GM18909 (cell line): ENCODE measurements at regions not wholly inside any gene's neighbourhood (a gene's known extent, or its start where the extent isn't known, plus 50 kb on each side); places are given as distances from the start of the nearest gene placed in this dataset.

ENCODE experiments used
- ATAC-seq: cut with Tn5 transposase; IDR thresholded peaks from one replicate; pipeline ENCODE4 v1.9.1; 2021; ENCODE audit warnings: mild to moderate bottlenecking; ENCODE audit not compliant: unreplicated experiment, poor library complexity

GRCh38 chr19:31955061-31955460 is 390.3 kb upstream of the ZNF507 start:
- no peak for ATAC-seq

DNA sequence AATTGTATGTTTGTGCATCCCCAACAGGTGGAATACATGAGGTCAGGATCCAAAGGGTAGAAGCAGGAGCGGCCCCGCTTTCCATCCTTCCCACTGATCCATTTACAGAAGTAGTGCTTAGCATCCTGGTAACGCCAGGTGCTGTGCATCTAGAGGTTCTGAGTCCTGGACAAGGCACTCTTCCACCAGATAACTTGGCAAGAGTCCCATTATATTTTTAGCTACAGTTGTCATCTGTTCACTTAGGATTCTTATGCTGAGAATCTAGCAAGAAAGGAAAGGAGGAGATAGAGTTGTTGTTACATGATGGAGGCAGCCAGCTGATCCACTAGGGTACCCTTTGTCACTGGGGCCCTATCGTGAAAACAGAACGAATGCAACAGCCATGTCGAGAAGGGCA is 389.5 kb upstream of the ZNF507 start:
- no peak for ATAC-seq

DNA sequence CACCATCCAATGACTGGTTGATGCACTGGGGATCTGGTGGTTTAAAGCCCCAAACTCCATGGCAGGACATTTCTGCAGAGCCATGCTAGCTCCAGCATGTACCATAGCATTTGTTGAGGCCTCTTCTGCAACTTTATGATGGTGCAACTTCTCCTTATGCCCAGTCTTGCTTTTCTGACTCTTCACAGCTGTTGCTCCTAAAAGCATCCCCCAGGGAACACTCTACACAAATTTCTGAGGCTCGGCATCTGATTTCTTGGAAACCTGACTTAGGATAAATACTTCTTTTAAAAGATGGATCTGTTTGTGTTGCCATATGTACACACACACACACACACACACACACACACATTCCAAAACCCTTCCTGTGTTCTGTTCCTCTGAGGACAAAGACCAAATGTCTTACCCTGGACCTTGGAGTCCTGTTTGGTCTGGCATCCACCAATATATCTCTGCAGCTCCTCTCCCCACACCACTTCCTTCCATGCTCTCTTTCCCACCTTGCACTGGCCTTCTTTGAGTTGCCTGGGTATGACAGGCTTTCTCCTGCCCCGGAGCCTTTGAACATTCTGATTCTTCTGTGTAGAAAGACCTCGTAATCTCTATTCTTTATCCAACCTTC is 388.5 kb upstream of the ZNF507 start:
- ATAC-seq = no peak

- no peak for ATAC-seq
These were observed 387.7 kb upstream of the ZNF507 start for GRCh38 chr19:31957711-31958110.

GRCh38 chr19:31959527-31960018 is 385.8 kb upstream of the ZNF507 start:
- ATAC-seq = no peak

DNA sequence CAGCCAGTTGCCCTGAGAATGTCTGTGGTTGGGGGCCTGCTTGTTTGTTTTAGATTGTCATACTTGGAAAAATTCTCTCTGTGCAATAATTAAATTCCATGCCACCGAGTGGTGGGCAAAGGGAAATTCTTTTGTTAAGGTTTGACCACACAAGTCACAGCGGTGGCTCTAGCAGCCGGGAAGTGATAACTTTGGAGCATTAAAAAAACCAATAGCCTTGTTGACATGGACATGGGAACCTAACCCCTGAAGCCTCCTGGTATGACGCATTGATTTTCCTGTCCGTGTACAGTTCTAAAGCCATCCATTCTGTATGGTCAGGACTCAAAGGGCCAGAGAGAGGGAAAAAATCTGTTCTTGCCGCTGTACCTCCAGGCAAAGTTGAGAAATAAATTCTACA is 384.9 kb upstream of the ZNF507 start:
- ATAC-seq = no peak

GRCh38 chr19:31961191-31961590 is 384.2 kb upstream of the ZNF507 start:
- no peak for ATAC-seq

GRCh38 chr19:31961667-31962066 is 383.7 kb upstream of the ZNF507 start:
- no peak for ATAC-seq

GRCh38 chr19:31962561-31962996 is 382.8 kb upstream of the ZNF507 start:
- ATAC-seq = no peak

- no peak for ATAC-seq
These were observed 381.7 kb upstream of the ZNF507 start for GRCh38 chr19:31963746-31964145.

- ATAC-seq = no peak
These were observed 376.4 kb upstream of the ZNF507 start for GRCh38 chr19:31969016-31969415.

- ATAC-seq = no peak
These were observed 375.4 kb upstream of the ZNF507 start for GRCh38 chr19:31970027-31970461.

DNA sequence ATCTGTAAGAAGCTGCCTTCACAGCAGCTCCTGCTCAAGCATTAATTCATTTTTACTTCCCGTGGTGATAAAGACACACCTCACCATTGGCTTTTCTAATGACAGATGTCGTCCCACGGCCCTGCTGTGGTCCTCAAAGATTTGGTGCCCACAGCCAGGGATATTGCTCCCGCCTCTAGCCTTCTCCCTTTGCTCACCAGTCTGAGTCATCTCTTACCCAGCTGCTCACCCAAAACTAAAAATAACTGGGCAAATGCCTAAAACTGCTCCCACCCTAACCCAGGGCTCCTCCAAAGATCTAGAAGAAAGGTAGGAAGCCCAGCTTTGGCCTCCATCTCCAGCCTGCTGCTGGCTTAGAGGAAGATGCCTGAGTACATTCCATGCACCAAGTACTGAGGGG is 371.1 kb upstream of the ZNF507 start:
- ATAC-seq = no peak

DNA sequence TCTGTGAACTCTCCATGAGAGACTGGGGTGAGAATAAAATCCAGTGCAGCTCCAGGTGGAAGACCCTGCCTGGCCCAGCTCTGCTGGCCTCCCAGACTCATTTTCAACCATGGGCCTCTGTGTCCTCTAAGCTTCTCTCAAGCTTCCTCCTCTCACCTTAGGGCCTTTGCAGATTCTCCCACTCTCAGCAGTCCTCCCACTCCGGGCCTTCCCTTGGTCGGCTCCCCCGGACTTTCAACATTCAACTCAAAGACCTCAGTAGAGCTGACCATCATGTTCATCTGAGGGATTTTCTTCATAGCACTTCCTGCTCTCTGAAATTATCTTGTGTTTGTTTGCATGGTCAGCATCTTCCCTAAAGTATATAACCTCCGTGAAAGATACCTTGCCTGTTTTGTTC is 370.5 kb upstream of the ZNF507 start:
- ATAC-seq = no peak

DNA sequence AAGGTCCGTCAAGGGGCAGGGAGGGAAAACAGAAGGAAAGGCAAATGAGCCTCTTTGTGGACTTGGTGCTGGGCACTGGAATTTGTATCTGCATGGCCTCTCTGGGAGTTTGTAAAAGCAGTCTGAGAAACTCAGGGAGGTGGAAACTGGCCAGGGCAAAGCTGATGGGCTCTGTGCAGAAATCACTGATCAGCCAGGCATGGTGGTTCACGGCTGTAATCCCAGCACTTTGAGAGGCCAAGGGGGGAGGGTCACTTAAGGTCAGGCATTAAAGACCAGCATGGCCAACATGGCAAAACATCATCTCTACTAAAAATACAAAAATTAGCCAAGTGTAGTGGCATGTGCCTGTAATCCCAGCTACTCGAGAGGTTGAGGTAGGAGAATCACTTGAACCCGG is 369.9 kb upstream of the ZNF507 start:
- ATAC-seq = no peak

- no peak for ATAC-seq
These were observed 368.5 kb upstream of the ZNF507 start for GRCh38 chr19:31976775-31977536.

DNA sequence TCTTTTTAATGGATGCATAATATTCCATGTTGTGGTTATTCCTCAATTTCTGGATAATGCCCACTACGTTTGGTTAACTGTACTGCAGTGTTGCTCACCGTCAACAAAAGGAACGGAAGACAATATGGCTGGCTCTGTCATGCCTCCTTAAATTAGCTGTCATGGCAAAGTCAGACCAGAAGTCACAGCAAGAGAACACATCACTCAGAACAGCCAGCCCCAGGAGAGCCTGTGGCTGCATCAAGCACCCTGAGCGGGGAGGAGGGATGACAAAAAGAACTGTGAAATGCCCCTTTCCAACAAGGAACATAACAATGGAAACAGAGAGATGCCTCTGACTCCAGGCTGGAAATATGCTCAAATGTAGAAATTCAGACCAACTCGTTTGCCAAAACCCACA is 366.0 kb upstream of the ZNF507 start:
- no peak for ATAC-seq

- no peak for ATAC-seq
These were observed 365.3 kb upstream of the ZNF507 start for GRCh38 chr19:31979949-31980670.

- ATAC-seq = no peak
These were observed 364.6 kb upstream of the ZNF507 start for GRCh38 chr19:31980796-31981195.

DNA sequence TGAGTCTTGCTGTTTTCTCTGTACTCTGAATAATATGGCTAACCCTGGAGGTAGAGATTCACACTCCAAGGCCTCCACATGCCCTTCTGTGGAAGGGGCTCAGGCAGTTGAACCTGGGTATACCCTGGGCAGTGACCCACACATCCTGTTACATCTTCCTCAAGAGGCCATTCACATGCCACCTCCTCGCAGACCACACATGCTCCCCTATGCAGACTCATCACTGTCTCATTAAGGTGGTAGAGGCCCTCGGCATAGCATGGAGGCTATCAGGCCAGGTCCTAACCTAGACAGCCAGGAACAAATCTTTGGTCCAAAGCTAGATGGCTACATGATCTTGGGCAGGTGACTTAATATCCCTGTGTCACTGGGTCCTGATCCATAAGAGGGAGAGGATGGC is 363.9 kb upstream of the ZNF507 start:
- no peak for ATAC-seq

- no peak for ATAC-seq
These were observed 361.8 kb upstream of the ZNF507 start for GRCh38 chr19:31983647-31984046.
